Loucy (cell line): ENCODE measurements at regions not wholly inside any gene's neighbourhood (a gene's known extent, or its start where the extent isn't known, plus 50 kb on each side); places are given as distances from the start of the nearest gene placed in this dataset.

Experiments used
- CTCF ChIP-seq: fragments of 200-600 bp; sonication (generic); conservative IDR thresholded peaks from 2 replicates; pipeline ENCODE4 v1.5.1; 2014; ENCODE audit warnings: mild to moderate bottlenecking, antibody characterized with exemption, low read length
- EZH2phosphoT487 ChIP-seq: fragments of 200-600 bp; IDR thresholded peaks from 2 replicates; pipeline ENCODE4 v1.6.1; 2018; ENCODE audit warnings: antibody characterized with exemption, mild to moderate bottlenecking, moderate library complexity, borderline replicate concordance

- no peak for TF ChIP-seq CTCF
- TF ChIP-seq EZH2phosphoT487 = no peak
Observed at GRCh38 chr4:136528131-136528530, 1004.2 kb downstream of the PCDH18 start.
